HepG2 (cell line): ENCODE measurements at regions not wholly inside any gene's neighbourhood (a gene's known extent, or its start where the extent isn't known, plus 50 kb on each side); places are given as distances from the start of the nearest gene placed in this dataset.

Experiments used
- ATAC-seq: fragments of 200-7000 bp; cut with Tn5 transposase; 3 replicates; pipeline ENCODE4 v1.9.1; 2020; ENCODE audit warnings: mild to moderate bottlenecking, moderate library complexity
- BruUV-seq: library from RNA; stranded (reverse); fragments of 400-500 nt; replicated peaks from 2 replicates; lab custom pipeline; 2021; lab: Mats Ljungman, UMichigan
- CTCF ChIA-PET: fragments of 300-600 bp; formaldehyde crosslinking; extraction: SDS; loops from one replicate; lab custom pipeline; 2021; ENCODE audit warnings: low total read pairs, inconsistent platforms, low intra/inter-chr PET ratio; lab: Yijun Ruan, JAX
- POLR2A ChIA-PET: fragments of 350-600 bp; sonication (Branson Sonifier 250); formaldehyde crosslinking; loops from one replicate; lab custom pipeline; 2020; ENCODE audit warnings: antibody characterized with exemption, inconsistent platforms; lab: Yijun Ruan, JAX
- DNase-seq: peaks from one replicate; pipeline ENCODE4 v3.0.0-alpha.2; 2015; ENCODE audit warnings: low spot score
- FAIRE-seq: peaks from 3 replicates; lab custom pipeline; 2011; peaks lifted over from hg19 to GRCh38; lab: Jason Lieb, UNC
- H2AFZ ChIP-seq: one replicate; pipeline ENCODE4 v1.6.1; 2011; ENCODE audit warnings: low read length, inconsistent platforms
- H3K27ac ChIP-seq: fragments of 300-600 bp; 3 replicates; pipeline ENCODE4 v1.8.0; 2011; ENCODE audit warnings: mixed run types, mild to moderate bottlenecking, mixed read lengths, low read length, inconsistent platforms; ENCODE audit not compliant: insufficient read depth; ENCODE audit errors: extremely low read length
- H3K27me3 ChIP-seq, 2 experiments: fragments of 200-600 bp in 1 of 2; 2 replicates in 1 of 2; 3 replicates in 1 of 2; pipeline versions ENCODE4 v1.6.0 to v1.8.0; 2011; ENCODE audit warnings: low read length in 2 of 2, mild to moderate bottlenecking in 2 of 2, moderate library complexity in 2 of 2, inconsistent platforms in 1 of 2; ENCODE audit not compliant: insufficient read depth in 2 of 2, control insufficient read depth in 1 of 2
- H3K36me3 ChIP-seq, 2 experiments: fragments of 200-600 bp in 1 of 2; replicated peaks in 1 of 2; 2 replicates in 1 of 2; 3 replicates in 1 of 2; pipeline versions ENCODE4 v1.5.1 to v1.8.0; 2011; ENCODE audit warnings: low read length in 2 of 2, inconsistent platforms in 1 of 2; ENCODE audit not compliant: insufficient read depth in 2 of 2, control insufficient read depth in 1 of 2
- H3K4me1 ChIP-seq: 2 replicates; pipeline ENCODE4 v1.5.1; 2012; ENCODE audit warnings: low read length, inconsistent platforms; ENCODE audit not compliant: insufficient read depth
- H3K4me2 ChIP-seq: 2 replicates; pipeline ENCODE4 v1.6.0; 2011; ENCODE audit warnings: low read depth, low read length, inconsistent platforms
- H3K4me3 ChIP-seq, 3 experiments: fragments of 200-600 bp in 1 of 3; sonication (generic), shearing (Covaris generic) in 1 of 3; replicated peaks in 1 of 3; 2 replicates each; pipeline ENCODE4 v1.5.1; 2011 to 2016; ENCODE audit warnings: low read length in 3 of 3, inconsistent platforms in 2 of 3, low read depth in 2 of 3, mild to moderate bottlenecking in 2 of 3, control low read depth in 1 of 3, mixed read lengths in 1 of 3; ENCODE audit not compliant: insufficient read depth in 1 of 3
- H3K79me2 ChIP-seq: one replicate; pipeline ENCODE4 v1.6.1; 2011; ENCODE audit warnings: low read length, inconsistent platforms; ENCODE audit not compliant: insufficient read depth
- H3K9ac ChIP-seq: 2 replicates; pipeline ENCODE4 v1.6.0; 2011; ENCODE audit warnings: mild to moderate bottlenecking, low read depth, low read length, inconsistent platforms; ENCODE audit not compliant: insufficient read depth
- H3K9me3 ChIP-seq: 2 replicates; pipeline ENCODE4 v1.5.1; 2012; ENCODE audit warnings: mild to moderate bottlenecking, low read length
- H4K20me1 ChIP-seq: 2 replicates; pipeline ENCODE4 v1.6.0; 2011; ENCODE audit warnings: inconsistent platforms, mild to moderate bottlenecking, low read length, moderate library complexity; ENCODE audit not compliant: insufficient read depth
- CERS6 ChIP-seq: sonication (generic); formaldehyde crosslinking; IDR thresholded peaks from 2 replicates; pipeline ENCODE4 v1.5.0; 2020; ENCODE audit warnings: missing genetic modification reagents
- FOXK1 ChIP-seq: sonication (generic); formaldehyde crosslinking; IDR thresholded peaks from 2 replicates; pipeline ENCODE4 v1.4.0; 2020; ENCODE audit warnings: low read depth, missing genetic modification reagents, borderline replicate concordance
- HBP1 ChIP-seq: IDR thresholded peaks from 2 replicates; pipeline ENCODE4 v1.6.1; 2016; ENCODE audit warnings: low read depth, control low read depth
- NAIF1 ChIP-seq: sonication (generic); formaldehyde crosslinking; IDR thresholded peaks from 2 replicates; pipeline ENCODE4 v1.5.0; 2020; ENCODE audit warnings: mild to moderate bottlenecking, missing genetic modification reagents, borderline replicate concordance
- POGK ChIP-seq: sonication (generic); formaldehyde crosslinking; conservative IDR thresholded peaks from 2 replicates; pipeline ENCODE4 v1.8.0; 2022; ENCODE audit warnings: mild to moderate bottlenecking, moderate library complexity, missing genetic modification reagents
- ZBTB26 ChIP-seq: IDR thresholded peaks from 2 replicates; pipeline ENCODE4 v1.6.1; 2016; ENCODE audit warnings: missing compliant biosample characterization, missing genetic modification reagents, borderline replicate concordance
- ZBTB39 ChIP-seq: sonication (generic); formaldehyde crosslinking; IDR thresholded peaks from 2 replicates; pipeline ENCODE4 v1.5.0; 2020; ENCODE audit warnings: missing genetic modification reagents
- ZFP62 ChIP-seq: sonication (generic); formaldehyde crosslinking; IDR thresholded peaks from 2 replicates; pipeline ENCODE4 v1.4.0; 2020; ENCODE audit warnings: missing genetic modification reagents
- ZNF782 ChIP-seq: sonication (generic); formaldehyde crosslinking; IDR thresholded peaks from 2 replicates; pipeline ENCODE4 v1.4.0; 2020; ENCODE audit warnings: missing genetic modification reagents, mild to moderate bottlenecking, borderline replicate concordance
- ZNF841 ChIP-seq: sonication (generic); formaldehyde crosslinking; IDR thresholded peaks from 2 replicates; pipeline ENCODE4 v1.8.1; 2023; ENCODE audit warnings: missing genetic modification reagents, borderline replicate concordance
- WGBS: methylation state at CpG from one replicate; pipeline ENCODE4 v1.1.6; 2017; ENCODE audit warnings: low lambda C conversion rate; 5-methylcytosine and 5-hydroxymethylcytosine counted together
- in situ Hi-C: cut with HindIII; loops from 2 replicates; pipeline ENCODE4 v1.10.0; 2017; ENCODE audit warnings: low pct_unique_long_range_greater_than_20kb; ENCODE audit not compliant: extremely low pct_ligation_motif_present
- intact Hi-C: fragments of 100-400 bp; cut with micrococcal nuclease; formaldehyde crosslinking; loops from one replicate; pipeline ENCODE4 v1.10.0; 2022; ENCODE audit not compliant: unreplicated experiment

- POLR2A ChIA-PET, result no interaction called here
- Histone ChIP-seq H3K9ac (no peak overlapping the region), H3K79me2 (no peaks in the 10 kb centered on the region), H3K27ac (no peak overlapping the region), H3K4me3 (no peak overlapping the region), H3K36me3 (no peaks in the 10 kb centered on the region), H4K20me1 (no peaks in the 10 kb centered on the region), H3K27me3 (peaks cover 0 to 9% of the 10 kb centered on the region in 2 experiments; a peak in 3 of 5 replicates), H3K4me1 (no peaks in the 10 kb centered on the region), H3K9me3 (no peaks in the 10 kb centered on the region), H3K4me2 (no peak overlapping the region), H2AFZ (no peak overlapping the region)
- ATAC-seq (no peak), FAIRE-seq (no peak), DNase-seq (no peak)
- intact Hi-C loops, result no loop called here
- in situ Hi-C loops, result no loop called here
- WGBS, result 40% methylated on average over 7 of the region's 10 CpGs
- CTCF ChIA-PET, result no interaction called here
- no TSS peak for BruUV-seq
- no peak for TF ChIP-seq ZBTB26 (CRISPR knock-in tag)
- TF ChIP-seq ZNF841 (CRISPR knock-in tag), result no peak
- TF ChIP-seq ZBTB39 (CRISPR knock-in tag), result no peak
- TF ChIP-seq NAIF1 (CRISPR knock-in tag), result no peak
- TF ChIP-seq FOXK1 (CRISPR knock-in tag), result no peak
- TF ChIP-seq ZFP62 (CRISPR knock-in tag), result no peak
- no peak for TF ChIP-seq ZNF782 (CRISPR knock-in tag)
- no peak for TF ChIP-seq POGK
- no peak for TF ChIP-seq HBP1 (CRISPR knock-in tag)
- TF ChIP-seq CERS6 (CRISPR knock-in tag), result no peak
Measured at GRCh38 chr2:126835831-126836230, 62.9 kb upstream of the TEX51 start.
